A172 (cell line): ENCODE measurements at regions not wholly inside any gene's neighbourhood (a gene's known extent, or its start where the extent isn't known, plus 50 kb on each side); places are given as distances from the start of the nearest gene placed in this dataset.

ENCODE experiments used
- DNase-seq: peaks from one replicate; pipeline ENCODE4 v3.0.0-alpha.2; 2015; ENCODE audit warnings: low spot score

- DNase-seq, result no peak
These were observed 128.9 kb upstream of the VSTM2B start for GRCh38 chr19:29396925-29397324.

DNA sequence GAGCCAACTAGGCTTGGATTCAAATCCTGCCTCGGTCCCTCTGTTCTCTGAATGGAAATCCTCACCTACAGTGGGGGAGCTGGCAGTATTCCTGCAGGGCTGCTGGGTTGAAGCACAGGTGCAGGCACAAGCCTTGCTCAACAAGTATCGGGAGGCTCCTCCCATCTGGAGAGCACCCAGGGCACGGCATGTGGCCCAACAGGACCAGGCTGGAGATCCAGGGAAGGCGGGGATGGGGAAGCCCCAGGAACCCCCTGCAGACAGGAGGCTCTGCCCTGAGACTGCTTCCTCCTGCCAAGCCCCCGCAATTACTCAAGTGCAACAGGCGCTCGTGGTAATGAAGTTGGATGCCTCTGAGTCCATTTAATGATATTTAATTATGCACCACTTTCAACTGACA, 128.0 kb upstream of the VSTM2B start:
- no peak for DNase-seq

DNA sequence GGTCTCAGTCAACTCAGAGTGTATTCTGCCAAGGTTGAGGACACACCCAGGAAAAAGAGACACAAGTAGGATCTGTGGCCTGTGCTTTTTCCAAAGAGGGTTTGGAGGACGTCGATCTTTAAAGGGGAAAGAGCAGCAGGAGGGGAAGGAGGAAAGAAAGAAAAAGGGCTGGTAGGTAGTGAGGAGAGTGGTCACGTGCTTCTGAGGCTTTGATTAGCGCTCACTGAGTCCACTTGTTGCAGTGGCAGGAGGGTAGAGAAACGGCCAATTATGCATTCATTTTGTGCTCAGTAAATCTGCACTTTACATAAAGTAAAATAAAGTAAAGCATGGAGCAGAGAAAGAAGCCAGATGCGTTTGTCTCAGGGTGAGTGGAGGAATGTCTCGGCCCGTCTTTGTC, 126.0 kb upstream of the VSTM2B start:
- no peak for DNase-seq

DNA sequence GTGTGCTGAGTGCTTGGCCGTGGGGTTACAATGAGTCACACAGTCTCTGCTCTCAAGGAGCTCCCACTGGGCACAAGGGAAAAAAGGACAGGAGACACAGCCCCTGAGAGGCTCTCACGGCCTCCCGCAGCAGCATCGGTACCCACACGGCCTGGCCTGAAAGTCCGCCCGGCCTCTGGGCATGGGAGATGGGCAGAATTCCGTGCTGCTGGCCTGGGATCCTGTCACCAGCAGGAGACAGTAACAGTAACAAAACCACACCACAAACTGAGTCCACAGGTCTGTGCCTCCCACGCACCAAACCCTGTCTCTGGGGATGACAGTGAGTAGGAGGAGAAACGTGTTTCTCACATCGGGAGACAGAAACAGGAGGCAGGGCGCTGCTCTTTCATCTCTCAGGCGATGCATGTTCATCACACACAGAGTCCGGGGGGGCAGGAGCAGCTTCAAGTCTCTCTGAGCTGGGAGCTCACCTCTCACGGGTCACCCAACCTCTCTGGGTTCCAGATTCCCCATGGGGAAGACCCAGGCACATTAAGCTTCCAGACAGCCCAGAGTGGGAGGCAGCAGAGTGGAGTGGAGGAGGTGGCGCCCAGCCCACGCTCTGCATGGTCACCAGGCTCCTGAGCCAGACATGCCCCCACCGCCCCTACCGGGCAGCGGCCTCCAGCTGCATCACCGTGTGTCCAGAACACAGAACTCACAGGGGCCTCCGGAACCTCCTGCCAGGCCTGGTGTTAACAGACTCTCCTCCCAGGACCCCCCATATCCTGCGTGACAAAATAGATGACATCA, 124.7 kb upstream of the VSTM2B start:
- DNase-seq, result no peak

GRCh38 chr19:29401712-29402421, 123.9 kb upstream of the VSTM2B start:
- DNase-seq, result no peak

DNA sequence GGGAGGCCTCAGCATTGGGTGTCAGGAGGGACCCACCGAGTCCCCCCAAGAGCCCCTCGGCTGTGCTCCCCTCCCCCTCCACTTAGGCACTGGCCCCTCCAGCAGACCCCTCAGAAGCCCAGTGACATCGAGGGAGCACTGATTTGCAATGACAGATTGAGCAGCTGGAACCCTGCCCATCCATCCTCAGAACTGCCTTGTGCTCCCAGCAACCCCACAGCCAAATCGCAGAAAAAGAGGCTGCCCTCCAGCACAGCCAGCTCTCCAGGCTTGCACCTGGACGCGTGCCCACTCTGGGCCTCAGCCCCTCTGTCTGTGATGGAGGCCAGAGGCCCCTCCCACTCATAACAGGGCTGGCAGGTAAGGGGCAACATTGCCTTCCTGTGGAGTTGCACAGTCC, 123.2 kb upstream of the VSTM2B start:
- DNase-seq, result no peak

- no peak for DNase-seq
These were observed 121.8 kb upstream of the VSTM2B start for GRCh38 chr19:29404015-29404414.

- no peak for DNase-seq
These were observed 120.7 kb upstream of the VSTM2B start for GRCh38 chr19:29404951-29405727.

- no peak for DNase-seq
These were observed 120.1 kb upstream of the VSTM2B start for GRCh38 chr19:29405728-29405995.

DNA sequence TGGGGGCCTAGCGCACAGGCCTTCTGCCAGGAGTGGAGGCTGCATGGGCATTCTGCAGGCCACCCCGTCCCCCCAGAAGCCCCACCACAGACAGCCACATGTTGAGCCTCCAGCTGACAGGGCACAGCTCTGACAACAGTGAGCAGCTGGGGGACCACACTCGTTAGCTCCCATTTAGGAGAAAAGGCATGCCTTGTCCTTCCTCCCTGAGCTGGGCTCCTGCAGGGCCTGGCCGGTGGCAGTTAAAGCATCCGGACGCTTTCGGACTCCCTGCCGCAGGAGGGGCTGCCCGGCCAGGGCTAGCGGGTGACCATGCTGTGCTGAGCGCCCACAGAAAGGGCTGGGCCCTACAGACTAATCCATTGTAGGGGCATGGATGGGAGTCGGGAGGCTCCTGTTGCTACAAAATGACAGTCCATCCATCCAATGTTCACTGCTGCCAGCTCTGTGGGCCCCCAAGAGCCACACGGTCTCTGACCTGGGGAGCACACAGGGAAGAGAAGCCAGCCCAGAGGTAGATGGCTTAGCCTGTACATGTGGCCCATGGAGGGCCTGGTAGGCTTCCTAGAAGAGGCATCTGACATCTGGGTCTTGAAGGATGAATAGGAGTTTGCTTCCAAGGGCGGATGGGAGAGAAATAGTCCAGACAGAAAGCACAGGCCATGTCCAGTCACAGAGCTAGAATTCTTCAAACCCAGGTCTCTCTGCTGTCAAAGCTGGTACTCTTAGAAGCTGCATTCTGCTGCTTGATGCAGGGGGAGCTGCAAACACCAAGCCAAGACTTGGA, 116.5 kb upstream of the VSTM2B start:
- DNase-seq, result no peak

- no peak for DNase-seq
These were observed 115.2 kb upstream of the VSTM2B start for GRCh38 chr19:29410601-29411000.

- no peak for DNase-seq
These were observed 114.6 kb upstream of the VSTM2B start for GRCh38 chr19:29411113-29411581.

- no peak for DNase-seq
These were observed 112.4 kb upstream of the VSTM2B start for GRCh38 chr19:29413435-29413834.

- DNase-seq, result no peak
These were observed 110.3 kb upstream of the VSTM2B start for GRCh38 chr19:29415507-29415906.

- DNase-seq, result no peak
These were observed 108.7 kb upstream of the VSTM2B start for GRCh38 chr19:29417048-29417447.

DNA sequence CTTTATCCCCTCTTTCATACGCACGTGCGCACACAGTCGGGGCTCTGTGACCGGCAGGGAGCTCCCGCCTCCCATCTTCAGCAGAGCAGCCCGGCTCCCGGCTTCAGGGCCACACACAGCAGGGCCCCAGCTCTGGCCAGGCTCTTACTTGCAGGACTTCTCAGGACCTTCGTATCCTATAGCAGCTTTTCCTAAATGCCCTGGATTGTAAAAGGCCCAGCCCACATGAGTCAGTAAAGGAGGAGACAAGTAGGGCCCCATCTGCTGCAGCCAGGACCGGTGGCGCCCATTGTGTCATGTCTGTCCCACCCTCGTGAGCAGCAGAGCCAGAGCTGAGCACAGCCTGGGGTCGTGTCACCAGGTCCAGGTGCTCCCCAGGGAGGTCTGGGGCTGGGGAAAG, 107.6 kb upstream of the VSTM2B start:
- no peak for DNase-seq

GRCh38 chr19:29420065-29420464, 105.7 kb upstream of the VSTM2B start:
- DNase-seq, result no peak

DNA sequence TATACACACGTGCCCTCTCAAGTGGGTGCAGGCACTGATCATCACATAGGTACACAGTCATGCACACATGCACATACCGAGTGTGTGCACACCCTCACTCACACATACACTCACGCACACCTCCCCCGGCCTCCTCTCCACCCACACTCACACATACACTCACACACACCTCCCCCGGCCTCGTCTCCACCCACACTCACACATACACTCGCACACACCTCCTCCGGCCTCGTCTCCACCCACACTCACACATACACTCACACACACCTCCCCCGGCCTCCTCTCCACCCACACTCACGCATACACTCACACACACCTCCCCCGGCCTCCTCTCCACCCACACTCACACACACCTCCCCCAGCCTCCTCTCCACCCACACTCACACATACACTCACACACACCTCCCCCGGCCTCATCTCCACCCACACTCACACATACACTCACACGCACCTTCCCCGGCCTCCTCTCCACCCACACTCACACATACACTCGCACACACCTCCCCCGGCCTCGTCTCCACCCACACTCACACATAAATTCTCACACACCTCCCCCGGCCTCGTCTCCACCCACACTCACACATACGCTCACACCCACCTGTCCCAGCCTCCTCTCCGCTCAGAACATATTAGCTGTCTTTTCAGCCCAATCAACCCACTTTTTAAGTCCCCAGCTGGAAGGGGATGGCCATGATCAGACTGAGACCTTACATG, 105.2 kb upstream of the VSTM2B start:
- DNase-seq, result no peak

GRCh38 chr19:29421196-29421545, 104.6 kb upstream of the VSTM2B start:
- DNase-seq, result no peak

DNA sequence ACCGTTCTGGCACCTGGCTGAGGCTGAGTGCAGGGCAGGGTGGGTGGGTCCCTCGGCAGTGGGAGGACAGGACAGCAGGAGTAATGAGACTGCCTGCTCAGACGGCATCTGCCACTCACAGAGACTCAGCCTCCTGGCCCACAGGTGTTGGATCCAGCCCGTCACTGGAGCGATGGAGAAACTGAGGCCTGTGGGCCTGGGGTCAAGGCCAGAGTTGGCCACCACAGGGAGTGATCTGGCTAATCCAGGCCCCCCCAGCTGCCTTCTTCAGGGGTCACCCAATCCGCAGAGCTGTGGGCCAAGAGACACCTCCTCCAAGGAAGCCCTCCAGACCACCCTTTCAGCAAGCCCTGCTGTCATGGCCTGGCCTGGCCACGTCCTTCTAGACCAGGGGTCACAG, 103.7 kb upstream of the VSTM2B start:
- no peak for DNase-seq

DNA sequence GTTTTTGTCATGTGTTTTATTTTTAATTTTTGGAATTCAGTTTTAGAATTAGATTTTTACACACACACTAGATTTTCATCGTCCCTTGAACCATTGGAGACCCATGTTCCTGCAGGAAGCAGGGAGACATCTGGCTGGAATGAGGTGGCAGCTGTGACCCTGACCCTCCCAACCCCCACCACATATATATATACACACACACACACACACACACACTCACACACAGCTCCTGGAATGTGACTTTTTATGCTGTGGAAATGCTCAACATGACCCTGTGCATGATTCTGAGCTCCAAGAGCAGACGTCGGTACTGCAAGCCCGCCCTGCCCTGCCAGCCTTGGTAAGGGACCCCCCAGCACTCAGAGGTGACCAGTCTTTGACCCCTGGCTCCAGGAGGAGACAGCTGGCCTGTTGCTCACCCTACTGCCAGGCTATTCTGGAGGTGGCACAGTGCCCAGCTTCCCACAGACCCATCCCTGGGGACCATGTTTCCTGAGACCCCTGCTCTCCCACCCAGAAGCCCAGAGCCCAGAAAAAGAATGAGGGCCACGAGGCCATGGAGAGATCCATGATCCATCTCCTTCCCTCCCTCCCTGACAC, 103.2 kb upstream of the VSTM2B start:
- DNase-seq, result no peak
